HepG2 (cell line): ENCODE measurements at regions not wholly inside any gene's neighbourhood (a gene's known extent, or its start where the extent isn't known, plus 50 kb on each side); places are given as distances from the start of the nearest gene placed in this dataset.

Experiments
- ATAC-seq: fragments of 200-7000 bp; cut with Tn5 transposase; 3 replicates; pipeline ENCODE4 v1.9.1; 2020; ENCODE audit warnings: mild to moderate bottlenecking, moderate library complexity
- BruUV-seq: library from RNA; stranded (reverse); fragments of 400-500 nt; replicated peaks from 2 replicates; lab custom pipeline; 2021; lab: Mats Ljungman, UMichigan
- CTCF ChIA-PET: fragments of 300-600 bp; formaldehyde crosslinking; extraction: SDS; loops from one replicate; lab custom pipeline; 2021; ENCODE audit warnings: low total read pairs, inconsistent platforms, low intra/inter-chr PET ratio; lab: Yijun Ruan, JAX
- POLR2A ChIA-PET: fragments of 350-600 bp; sonication (Branson Sonifier 250); formaldehyde crosslinking; loops from one replicate; lab custom pipeline; 2020; ENCODE audit warnings: antibody characterized with exemption, inconsistent platforms; lab: Yijun Ruan, JAX
- DNase-seq: peaks from one replicate; pipeline ENCODE4 v3.0.0-alpha.2; 2015; ENCODE audit warnings: low spot score
- FAIRE-seq: peaks from 3 replicates; lab custom pipeline; 2011; peaks lifted over from hg19 to GRCh38; lab: Jason Lieb, UNC
- H2AFZ ChIP-seq: one replicate; pipeline ENCODE4 v1.6.1; 2011; ENCODE audit warnings: low read length, inconsistent platforms
- H3K27ac ChIP-seq: fragments of 300-600 bp; 3 replicates; pipeline ENCODE4 v1.8.0; 2011; ENCODE audit warnings: mixed run types, mild to moderate bottlenecking, mixed read lengths, low read length, inconsistent platforms; ENCODE audit not compliant: insufficient read depth; ENCODE audit errors: extremely low read length
- H3K27me3 ChIP-seq, 2 experiments: fragments of 200-600 bp in 1 of 2; 2 replicates in 1 of 2; 3 replicates in 1 of 2; pipeline versions ENCODE4 v1.6.0 to v1.8.0; 2011; ENCODE audit warnings: low read length in 2 of 2, mild to moderate bottlenecking in 2 of 2, moderate library complexity in 2 of 2, inconsistent platforms in 1 of 2; ENCODE audit not compliant: insufficient read depth in 2 of 2, control insufficient read depth in 1 of 2
- H3K36me3 ChIP-seq, 2 experiments: fragments of 200-600 bp in 1 of 2; replicated peaks in 1 of 2; 2 replicates in 1 of 2; 3 replicates in 1 of 2; pipeline versions ENCODE4 v1.5.1 to v1.8.0; 2011; ENCODE audit warnings: low read length in 2 of 2, inconsistent platforms in 1 of 2; ENCODE audit not compliant: insufficient read depth in 2 of 2, control insufficient read depth in 1 of 2
- H3K4me1 ChIP-seq: 2 replicates; pipeline ENCODE4 v1.5.1; 2012; ENCODE audit warnings: low read length, inconsistent platforms; ENCODE audit not compliant: insufficient read depth
- H3K4me2 ChIP-seq: 2 replicates; pipeline ENCODE4 v1.6.0; 2011; ENCODE audit warnings: low read depth, low read length, inconsistent platforms
- H3K4me3 ChIP-seq, 3 experiments: fragments of 200-600 bp in 1 of 3; sonication (generic), shearing (Covaris generic) in 1 of 3; replicated peaks in 1 of 3; 2 replicates each; pipeline ENCODE4 v1.5.1; 2011 to 2016; ENCODE audit warnings: low read length in 3 of 3, inconsistent platforms in 2 of 3, low read depth in 2 of 3, mild to moderate bottlenecking in 2 of 3, control low read depth in 1 of 3, mixed read lengths in 1 of 3; ENCODE audit not compliant: insufficient read depth in 1 of 3
- H3K79me2 ChIP-seq: one replicate; pipeline ENCODE4 v1.6.1; 2011; ENCODE audit warnings: low read length, inconsistent platforms; ENCODE audit not compliant: insufficient read depth
- H3K9ac ChIP-seq: 2 replicates; pipeline ENCODE4 v1.6.0; 2011; ENCODE audit warnings: mild to moderate bottlenecking, low read depth, low read length, inconsistent platforms; ENCODE audit not compliant: insufficient read depth
- H3K9me3 ChIP-seq: 2 replicates; pipeline ENCODE4 v1.5.1; 2012; ENCODE audit warnings: mild to moderate bottlenecking, low read length
- H4K20me1 ChIP-seq: 2 replicates; pipeline ENCODE4 v1.6.0; 2011; ENCODE audit warnings: inconsistent platforms, mild to moderate bottlenecking, low read length, moderate library complexity; ENCODE audit not compliant: insufficient read depth
- FOXK1 ChIP-seq: sonication (generic); formaldehyde crosslinking; IDR thresholded peaks from 2 replicates; pipeline ENCODE4 v1.4.0; 2020; ENCODE audit warnings: low read depth, missing genetic modification reagents, borderline replicate concordance
- HOXA7 ChIP-seq: sonication (generic); formaldehyde crosslinking; IDR thresholded peaks from 2 replicates; pipeline ENCODE4 v1.8.1; 2022; ENCODE audit warnings: mild to moderate bottlenecking, missing genetic modification reagents, moderate library complexity
- KAT2B ChIP-seq: fragments of 150-350 bp; IDR thresholded peaks from 2 replicates; pipeline ENCODE4 v1.6.1; 2014; ENCODE audit warnings: low read depth, low read length, borderline replicate concordance
- PHF20 ChIP-seq: sonication (generic); formaldehyde crosslinking; IDR thresholded peaks from 2 replicates; pipeline ENCODE4 v1.5.0; 2020; ENCODE audit warnings: mild to moderate bottlenecking, missing genetic modification reagents
- ZNF431 ChIP-seq: sonication (generic); formaldehyde crosslinking; IDR thresholded peaks from 2 replicates; pipeline ENCODE4 v1.9.0; 2022; ENCODE audit warnings: missing genetic modification reagents, low read depth, mild to moderate bottlenecking, borderline replicate concordance
- ZNF570 ChIP-seq: sonication (generic); formaldehyde crosslinking; IDR thresholded peaks from 2 replicates; pipeline ENCODE4 v1.4.0; 2020; ENCODE audit warnings: mild to moderate bottlenecking, missing genetic modification reagents, borderline replicate concordance
- in situ Hi-C: cut with HindIII; loops from 2 replicates; pipeline ENCODE4 v1.10.0; 2017; ENCODE audit warnings: low pct_unique_long_range_greater_than_20kb; ENCODE audit not compliant: extremely low pct_ligation_motif_present
- intact Hi-C: fragments of 100-400 bp; cut with micrococcal nuclease; formaldehyde crosslinking; loops from one replicate; pipeline ENCODE4 v1.10.0; 2022; ENCODE audit not compliant: unreplicated experiment
- TF ChIP-seq, protein P1 (sequence below): sonication (generic); formaldehyde crosslinking; IDR thresholded peaks from 2 replicates; pipeline ENCODE4 v1.5.0; 2020; ENCODE audit warnings: missing genetic modification reagents
- TF ChIP-seq, protein P2 (sequence below): sonication (generic); formaldehyde crosslinking; IDR thresholded peaks from 2 replicates; pipeline ENCODE4 v1.8.1; 2023; ENCODE audit warnings: mild to moderate bottlenecking, inconsistent platforms, moderate library complexity, missing genetic modification reagents, borderline replicate concordance
- TF ChIP-seq, protein P3 (sequence below): IDR thresholded peaks from 2 replicates; pipeline ENCODE4 v1.6.1; 2016
- TF ChIP-seq, protein P4 (sequence below): sonication (generic); formaldehyde crosslinking; conservative IDR thresholded peaks from 2 replicates; pipeline ENCODE4 v1.4.0; 2020; ENCODE audit warnings: missing genetic modification reagents

DNA sequence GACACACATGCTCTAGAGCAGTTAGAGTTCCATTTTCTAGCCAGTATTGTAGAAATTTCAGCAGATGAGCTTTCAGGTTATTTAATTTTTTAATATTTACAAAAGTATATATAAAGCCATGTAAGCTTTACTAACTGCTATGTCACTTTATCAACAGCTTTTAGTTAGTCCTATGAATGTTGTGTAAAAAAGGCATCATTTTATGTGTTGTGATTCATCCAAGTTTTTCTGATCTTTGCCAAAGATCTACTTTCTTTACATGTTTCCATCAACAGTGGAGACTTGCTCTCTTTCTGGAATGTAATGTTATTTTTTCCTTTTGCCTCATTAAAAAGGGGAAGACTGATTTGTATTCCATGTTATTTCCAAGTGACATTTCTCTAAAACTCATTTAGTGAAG is 125.2 kb upstream of the TFPI start:
- Histone ChIP-seq H3K36me3 (no peaks in the 10 kb centered on the region), H3K79me2 (no peaks in the 10 kb centered on the region), H3K9ac (no peak overlapping the region), H3K9me3 (no peaks in the 10 kb centered on the region), H3K4me1 (no peaks in the 10 kb centered on the region), H3K27me3 (peaks cover 0 to 3% of the 10 kb centered on the region in 2 experiments; a peak in 1 of 5 replicates), H2AFZ (no peak overlapping the region), H4K20me1 (no peaks in the 10 kb centered on the region), H3K27ac (no peak overlapping the region), H3K4me2 (no peak overlapping the region), H3K4me3 (no peak overlapping the region)
- intact Hi-C loops = no loop called here
- TF ChIP-seq PHF20 (CRISPR knock-in tag) = no peak
- TF ChIP-seq ZNF431 (CRISPR knock-in tag) = no peak
- TF ChIP-seq, protein P1, sequence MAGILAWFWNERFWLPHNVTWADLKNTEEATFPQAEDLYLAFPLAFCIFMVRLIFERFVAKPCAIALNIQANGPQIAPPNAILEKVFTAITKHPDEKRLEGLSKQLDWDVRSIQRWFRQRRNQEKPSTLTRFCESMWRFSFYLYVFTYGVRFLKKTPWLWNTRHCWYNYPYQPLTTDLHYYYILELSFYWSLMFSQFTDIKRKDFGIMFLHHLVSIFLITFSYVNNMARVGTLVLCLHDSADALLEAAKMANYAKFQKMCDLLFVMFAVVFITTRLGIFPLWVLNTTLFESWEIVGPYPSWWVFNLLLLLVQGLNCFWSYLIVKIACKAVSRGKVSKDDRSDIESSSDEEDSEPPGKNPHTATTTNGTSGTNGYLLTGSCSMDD (CRISPR knock-in tag) = no peak
- TF ChIP-seq, protein P2, sequence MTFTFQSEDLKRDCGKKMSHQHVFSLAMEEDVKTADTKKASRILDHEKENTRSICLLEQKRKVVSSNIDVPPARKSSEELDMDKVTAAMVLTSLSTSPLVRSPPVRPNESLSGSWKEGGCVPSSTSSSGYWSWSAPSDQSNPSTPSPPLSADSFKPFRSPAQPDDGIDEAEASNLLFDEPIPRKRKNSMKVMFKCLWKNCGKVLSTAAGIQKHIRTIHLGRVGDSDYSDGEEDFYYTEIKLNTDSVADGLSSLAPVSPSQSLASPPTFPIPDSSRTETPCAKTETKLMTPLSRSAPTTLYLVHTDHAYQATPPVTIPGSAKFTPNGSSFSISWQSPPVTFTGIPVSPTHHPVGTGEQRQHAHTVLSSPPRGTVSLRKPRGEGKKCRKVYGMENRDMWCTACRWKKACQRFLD (CRISPR knock-in tag) = no peak
- TF ChIP-seq KAT2B = no peak
- TF ChIP-seq FOXK1 (CRISPR knock-in tag) = no peak
- no peak for TF ChIP-seq HOXA7 (CRISPR knock-in tag)
- TF ChIP-seq, protein P3, sequence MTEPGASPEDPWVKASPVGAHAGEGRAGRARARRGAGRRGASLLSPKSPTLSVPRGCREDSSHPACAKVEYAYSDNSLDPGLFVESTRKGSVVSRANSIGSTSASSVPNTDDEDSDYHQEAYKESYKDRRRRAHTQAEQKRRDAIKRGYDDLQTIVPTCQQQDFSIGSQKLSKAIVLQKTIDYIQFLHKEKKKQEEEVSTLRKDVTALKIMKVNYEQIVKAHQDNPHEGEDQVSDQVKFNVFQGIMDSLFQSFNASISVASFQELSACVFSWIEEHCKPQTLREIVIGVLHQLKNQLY (CRISPR knock-in tag) = no peak
- no peak for TF ChIP-seq ZNF570 (CRISPR knock-in tag)
- TF ChIP-seq, protein P4, sequence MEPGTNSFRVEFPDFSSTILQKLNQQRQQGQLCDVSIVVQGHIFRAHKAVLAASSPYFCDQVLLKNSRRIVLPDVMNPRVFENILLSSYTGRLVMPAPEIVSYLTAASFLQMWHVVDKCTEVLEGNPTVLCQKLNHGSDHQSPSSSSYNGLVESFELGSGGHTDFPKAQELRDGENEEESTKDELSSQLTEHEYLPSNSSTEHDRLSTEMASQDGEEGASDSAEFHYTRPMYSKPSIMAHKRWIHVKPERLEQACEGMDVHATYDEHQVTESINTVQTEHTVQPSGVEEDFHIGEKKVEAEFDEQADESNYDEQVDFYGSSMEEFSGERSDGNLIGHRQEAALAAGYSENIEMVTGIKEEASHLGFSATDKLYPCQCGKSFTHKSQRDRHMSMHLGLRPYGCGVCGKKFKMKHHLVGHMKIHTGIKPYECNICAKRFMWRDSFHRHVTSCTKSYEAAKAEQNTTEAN (CRISPR knock-in tag) = no peak
- in situ Hi-C loops = no loop called here
- DNase-seq = no peak
- ChIA-PET CTCF (no interaction called here), POLR2A (no interaction called here)
- BruUV-seq = no TSS peak
- ATAC-seq = no peak
- no peak for FAIRE-seq
